GF-D8 (cell line): ENCODE measurements at regions not wholly inside any gene's neighbourhood (a gene's known extent, or its start where the extent isn't known, plus 50 kb on each side); places are given as distances from the start of the nearest gene placed in this dataset.
"Not testable (repeated sequence)": the region's sequence is repeated elsewhere in the genome, so short reads cannot be mapped to it uniquely, and the experiment has no call there.

ENCODE experiments used
- DNase-seq: peaks from one replicate; lab custom pipeline; 2025; lab: John Stamatoyannopoulos, UW

GRCh38 chr10:28391283-28391682, 88.4 kb upstream of the MPP7 start:
- no peak for DNase-seq

- no peak for DNase-seq
These were observed 91.2 kb upstream of the MPP7 start for GRCh38 chr10:28393956-28394568.

- DNase-seq: no peak
These were observed 93.5 kb upstream of the MPP7 start for GRCh38 chr10:28396331-28396730.

- no peak for DNase-seq
These were observed 94.4 kb upstream of the MPP7 start for GRCh38 chr10:28397229-28397628.

- no peak for DNase-seq
These were observed 97.3 kb upstream of the MPP7 start for GRCh38 chr10:28400176-28400575.

- DNase-seq: no peak
These were observed 97.8 kb upstream of the MPP7 start for GRCh38 chr10:28400681-28401080.

GRCh38 chr10:28402611-28403073, 99.8 kb upstream of the MPP7 start:
- not testable (repeated sequence) for DNase-seq

GRCh38 chr10:28403090-28403489, 100.2 kb upstream of the MPP7 start:
- DNase-seq: no peak

GRCh38 chr10:28408237-28408777, 105.4 kb upstream of the MPP7 start:
- no peak for DNase-seq

GRCh38 chr10:28410420-28411135, 107.7 kb upstream of the MPP7 start:
- DNase-seq: no peak

- DNase-seq: no peak
These were observed 108.2 kb upstream of the MPP7 start for GRCh38 chr10:28411136-28411460.

- no peak for DNase-seq
These were observed 108.8 kb upstream of the MPP7 start for GRCh38 chr10:28411648-28412047.

- DNase-seq: no peak
These were observed 114.8 kb upstream of the WAC start for GRCh38 chr10:28418069-28418468.

- no peak for DNase-seq
These were observed 107.5 kb upstream of the WAC start for GRCh38 chr10:28425422-28425821.

- no peak for DNase-seq
These were observed 106.3 kb upstream of the WAC start for GRCh38 chr10:28426392-28427159.

- DNase-seq: no peak
These were observed 105.5 kb upstream of the WAC start for GRCh38 chr10:28427376-28427775.

- DNase-seq: no peak
These were observed 103.9 kb upstream of the WAC start for GRCh38 chr10:28429045-28429444.

- no peak for DNase-seq
These were observed 103.2 kb upstream of the WAC start for GRCh38 chr10:28429573-28430216.

GRCh38 chr10:28431139-28431538, 101.8 kb upstream of the WAC start:
- no peak for DNase-seq

GRCh38 chr10:28432210-28432676, 100.7 kb upstream of the WAC start:
- peak; percentile 60 for DNase-seq

- DNase-seq: no peak
These were observed 98.9 kb upstream of the WAC start for GRCh38 chr10:28434063-28434462.

GRCh38 chr10:28442403-28442802, 90.5 kb upstream of the WAC start:
- DNase-seq: no peak
